SK-N-SH (cell line): ENCODE measurements at regions not wholly inside any gene's neighbourhood (a gene's known extent, or its start where the extent isn't known, plus 50 kb on each side); places are given as distances from the start of the nearest gene placed in this dataset.

Experiments used
- CTCF ChIA-PET: fragments of 300-600, 350-600 bp; formaldehyde crosslinking; extraction: SDS; loops from one replicate; lab custom pipeline; 2021; lab: Yijun Ruan, JAX
- POLR2A ChIA-PET: fragments of 350-600 bp; sonication (Branson Sonifier 250); formaldehyde crosslinking; extraction: SDS; loops from one replicate; lab custom pipeline; 2020; ENCODE audit warnings: antibody characterized with exemption, inconsistent platforms; lab: Yijun Ruan, JAX
- DNase-seq: peaks from one replicate; pipeline ENCODE4 v3.0.0; 2012
- H2AFZ ChIP-seq: fragments of 200-600 bp; sonication (generic); 2 replicates; pipeline ENCODE4 v1.8.1; 2016; ENCODE audit warnings: antibody characterized with exemption, mild to moderate bottlenecking, low read depth
- H3F3A ChIP-seq: fragments of 200-600 bp; sonication (generic); replicated peaks from 2 replicates; pipeline ENCODE3; 2016; ENCODE audit warnings: antibody characterized with exemption, mild to moderate bottlenecking; ENCODE audit not compliant: insufficient read depth
- H3K27ac ChIP-seq, 2 experiments: fragments of 200-500 bp in 1 of 2; fragments of 200-600 bp in 1 of 2; sonication (Bioruptor generic) in 1 of 2; sonication (generic), shearing (Covaris generic) in 1 of 2; 2 replicates each; pipeline versions ENCODE4 v1.5.1 to v1.6.1; 2014 to 2016; ENCODE audit warnings: low read depth in 2 of 2, inconsistent platforms in 1 of 2, low read length in 1 of 2, mild to moderate bottlenecking in 1 of 2, mixed read lengths in 1 of 2
- H3K27me3 ChIP-seq: fragments of 200-600 bp; sonication (generic), shearing (Covaris generic); 2 replicates; pipeline ENCODE4 v1.6.1; 2016; ENCODE audit warnings: mixed run types; ENCODE audit not compliant: insufficient read depth
- H3K36me3 ChIP-seq, 2 experiments: fragments of 200-500 bp in 1 of 2; fragments of 200-600 bp in 1 of 2; sonication (Bioruptor generic) in 1 of 2; sonication (generic) in 1 of 2; replicated peaks in 1 of 2; 2 replicates each; pipeline versions ENCODE3 to v1.5.1; 2014 to 2016; ENCODE audit warnings: low read length in 1 of 2, mild to moderate bottlenecking in 1 of 2; ENCODE audit not compliant: insufficient read depth in 2 of 2, control insufficient read depth in 1 of 2
- H3K4me1 ChIP-seq, 2 experiments: fragments of 200-500 bp in 1 of 2; fragments of 200-600 bp in 1 of 2; sonication (Bioruptor generic) in 1 of 2; sonication (generic), shearing (Covaris generic) in 1 of 2; 2 replicates each; pipeline versions ENCODE4 v1.5.1 to v1.6.1; 2014 to 2016; ENCODE audit warnings: low read depth in 1 of 2, low read length in 1 of 2, mixed run types in 1 of 2; ENCODE audit not compliant: insufficient read depth in 2 of 2, control insufficient read depth in 1 of 2
- H3K4me2 ChIP-seq: fragments of 200-600 bp; sonication (generic), shearing (Covaris generic); 2 replicates; pipeline ENCODE4 v1.6.1; 2017; ENCODE audit warnings: mixed run types
- H3K4me3 ChIP-seq, 2 experiments: fragments of 200-500 bp in 1 of 2; fragments of 200-600 bp in 1 of 2; sonication (Bioruptor generic) in 1 of 2; sonication (generic), shearing (Covaris generic) in 1 of 2; 2 replicates each; pipeline versions ENCODE4 v1.5.1 to v1.8.1; 2014 to 2016; ENCODE audit warnings: low read depth in 2 of 2, inconsistent platforms in 1 of 2, low read length in 1 of 2, mild to moderate bottlenecking in 1 of 2, mixed read lengths in 1 of 2, moderate library complexity in 1 of 2
- H3K79me2 ChIP-seq: fragments of 200-600 bp; sonication (generic); 2 replicates; pipeline ENCODE4 v1.8.1; 2017; ENCODE audit warnings: mild to moderate bottlenecking; ENCODE audit not compliant: insufficient read depth
- H3K9ac ChIP-seq: fragments of 200-600 bp; sonication (generic); 2 replicates; pipeline ENCODE4 v1.6.1; 2017; ENCODE audit warnings: mixed run types
- H3K9me2 ChIP-seq: fragments of 200-600 bp; sonication (generic); 2 replicates; pipeline ENCODE4 v1.6.1; 2017; ENCODE audit warnings: mixed run types
- H3K9me3 ChIP-seq: fragments of 200-600 bp; sonication (generic); 2 replicates; pipeline ENCODE4 v1.6.1; 2017; ENCODE audit warnings: mixed run types, mild to moderate bottlenecking, moderate library complexity
- H4K20me1 ChIP-seq: fragments of 200-600 bp; sonication (generic); 2 replicates; pipeline ENCODE4 v1.6.1; 2017; ENCODE audit warnings: mild to moderate bottlenecking, mixed run types; ENCODE audit not compliant: insufficient read depth
- FOSL2 ChIP-seq: IDR thresholded peaks from 2 replicates; pipeline ENCODE4 v1.4.0; 2012; ENCODE audit warnings: low read depth, mild to moderate bottlenecking, moderate library complexity, borderline replicate concordance
- FOXJ3 ChIP-seq: sonication (generic); formaldehyde crosslinking; IDR thresholded peaks from 2 replicates; pipeline ENCODE4 v1.5.1; 2020; ENCODE audit warnings: mild to moderate bottlenecking, missing genetic modification reagents
- GABPA ChIP-seq: IDR thresholded peaks from 2 replicates; pipeline ENCODE4 v1.4.0; 2012; ENCODE audit warnings: low read depth, mild to moderate bottlenecking
- MAX ChIP-seq: IDR thresholded peaks from 2 replicates; pipeline ENCODE4 v1.4.0; 2012; ENCODE audit warnings: low read depth
- MXI1 ChIP-seq: IDR thresholded peaks from 2 replicates; pipeline ENCODE4 v1.6.1; 2012; ENCODE audit warnings: mild to moderate bottlenecking, low read depth, low read length, improper control_type of control experiment
- POLR2AphosphoS5 ChIP-seq: IDR thresholded peaks from 2 replicates; pipeline ENCODE4 v1.6.1; 2012; ENCODE audit warnings: low read depth, low read length
- REST ChIP-seq: IDR thresholded peaks from 2 replicates; pipeline ENCODE4 v1.6.1; 2012; ENCODE audit warnings: mild to moderate bottlenecking, low read depth, low read length, moderate library complexity
- TEAD4 ChIP-seq: IDR thresholded peaks from 2 replicates; pipeline ENCODE4 v1.4.0; 2012; ENCODE audit warnings: mild to moderate bottlenecking, borderline replicate concordance; ENCODE audit not compliant: insufficient read depth
- USF1 ChIP-seq: IDR thresholded peaks from 2 replicates; pipeline ENCODE4 v1.4.0; 2012; ENCODE audit warnings: low read depth, borderline replicate concordance
- ZBTB33 ChIP-seq: IDR thresholded peaks from 2 replicates; pipeline ENCODE4 v1.4.0; 2012; ENCODE audit warnings: low read depth, borderline replicate concordance
- WGBS: methylation state at CpG from one replicate; pipeline ENCODE4 v1.1.6; 2017; ENCODE audit warnings: low lambda C conversion rate; 5-methylcytosine and 5-hydroxymethylcytosine counted together

GRCh38 chr1:60265560-60266535, 192.3 kb upstream of the C1orf87 start:
- Histone ChIP-seq H3K79me2 (no peaks in the 10 kb centered on the region; the same call in 1 of the 2 replicates), H3K36me3 (no peaks in the 10 kb centered on the region), H3K4me1 (no peaks in the 10 kb centered on the region), H3K27me3 (no peaks in the 10 kb centered on the region), H3K9me2 (no peaks in the 10 kb centered on the region), H3F3A (no peaks in the 10 kb centered on the region)
- TF ChIP-seq REST = 0 out of 2 replicates have a peak, but pooled peaks have one; percentile 14
- no peak for TF ChIP-seq USF1
- TF ChIP-seq, all 33 proteins: peak for 1
- Histone ChIP-seq H3K27ac (no peak overlapping the region), H3K9me3 (no peaks in the 10 kb centered on the region), H2AFZ (no peak overlapping the region), H3K9ac (no peak overlapping the region), H4K20me1 (no peaks in the 10 kb centered on the region), H3K4me2 (no peak overlapping the region), H3K4me3 (no peak overlapping the region)
- ChIA-PET POLR2A (no interaction called here), CTCF (no interaction called here)
- DNase-seq = no peak
- WGBS = 42% methylated on average over 3 of the region's 3 CpGs

- Histone ChIP-seq H3K36me3 (no peaks in the 10 kb centered on the region), H3F3A (no peaks in the 10 kb centered on the region), H3K4me3 (no peak overlapping the region), H4K20me1 (no peaks in the 10 kb centered on the region), H2AFZ (no peak overlapping the region), H3K79me2 (no peaks in the 10 kb centered on the region), H3K4me2 (no peak overlapping the region), H3K9me2 (no peaks in the 10 kb centered on the region), H3K27me3 (no peaks in the 10 kb centered on the region), H3K9me3 (no peaks in the 10 kb centered on the region), H3K27ac (no peak overlapping the region), H3K4me1 (no peaks in the 10 kb centered on the region), H3K9ac (no peak overlapping the region)
- TF ChIP-seq ZBTB33 = no peak
- no peak for TF ChIP-seq FOSL2
- TF ChIP-seq FOXJ3 = no peak
- no peak for TF ChIP-seq MAX
- TF ChIP-seq MXI1 = no peak
- TF ChIP-seq POLR2AphosphoS5 = no peak
- TF ChIP-seq GABPA = no peak
- no peak for TF ChIP-seq TEAD4
- ChIA-PET CTCF (no interaction called here), POLR2A (no interaction called here)
- DNase-seq = no peak
- WGBS = 66% methylated on average over 2 of the region's 2 CpGs
Measured at GRCh38 chr1:60262701-60263100, 189.1 kb upstream of the C1orf87 start.
